Fibroblast of lung (primary cell): ENCODE measurements at regions not wholly inside any gene's neighbourhood (a gene's known extent, or its start where the extent isn't known, plus 50 kb on each side); places are given as distances from the start of the nearest gene placed in this dataset.

Source experiments
- CTCF ChIP-seq, 2 donors: IDR thresholded peaks in 1 of 2; conservative IDR thresholded peaks in 1 of 2; 1 replicate in 1 of 2; 2 replicates in 1 of 2; pipeline ENCODE4 v1.5.1; 2011 to 2012; ENCODE audit warnings: low read length in 2 of 2, control low read depth in 1 of 2, inconsistent platforms in 1 of 2, low read depth in 1 of 2, mild to moderate bottlenecking in 1 of 2
- EZH2 ChIP-seq: IDR thresholded peaks from 2 replicates; pipeline ENCODE4 v1.5.1; 2012; ENCODE audit warnings: low read length, control low read depth, mild to moderate bottlenecking; ENCODE audit errors: missing control alignments

GRCh38 chr5:125169396-125169795, 423.0 kb upstream of the ZNF608 start:
- TF ChIP-seq CTCF (conservative IDR thresholded peaks at IDR 0.05 in 1 of 2, IDR thresholded peaks at IDR 0.05 in 1 of 2; ENCODE audit: low read depth in 1 of 2, low read length in 2 of 2): no peak
- TF ChIP-seq EZH2: no peak
